GM13976 (cell line): ENCODE measurements at regions not wholly inside any gene's neighbourhood (a gene's known extent, or its start where the extent isn't known, plus 50 kb on each side); places are given as distances from the start of the nearest gene placed in this dataset.
A peak's percentile ranks its signal among the peaks of the same experiment; 100 is the strongest.

Experiments used
- DNase-seq: peaks from one replicate; pipeline ENCODE4 v3.0.0; 2012; ENCODE audit warnings: low spot score
- CTCF ChIP-seq: IDR thresholded peaks from 2 replicates; pipeline ENCODE4 v1.5.1; 2012; ENCODE audit warnings: borderline replicate concordance, mild to moderate bottlenecking; ENCODE audit not compliant: insufficient read depth; ENCODE audit errors: extremely low read depth, missing control alignments, control extremely low read depth
- in situ Hi-C: fragments of 300-500 bp; cut with MboI; formaldehyde crosslinking; loops from one replicate; pipeline ENCODE4 v1.12.0; 2022; ENCODE audit warnings: low sequenced_read_pairs, mixed read lengths, inconsistent platforms; ENCODE audit not compliant: unreplicated experiment

DNA sequence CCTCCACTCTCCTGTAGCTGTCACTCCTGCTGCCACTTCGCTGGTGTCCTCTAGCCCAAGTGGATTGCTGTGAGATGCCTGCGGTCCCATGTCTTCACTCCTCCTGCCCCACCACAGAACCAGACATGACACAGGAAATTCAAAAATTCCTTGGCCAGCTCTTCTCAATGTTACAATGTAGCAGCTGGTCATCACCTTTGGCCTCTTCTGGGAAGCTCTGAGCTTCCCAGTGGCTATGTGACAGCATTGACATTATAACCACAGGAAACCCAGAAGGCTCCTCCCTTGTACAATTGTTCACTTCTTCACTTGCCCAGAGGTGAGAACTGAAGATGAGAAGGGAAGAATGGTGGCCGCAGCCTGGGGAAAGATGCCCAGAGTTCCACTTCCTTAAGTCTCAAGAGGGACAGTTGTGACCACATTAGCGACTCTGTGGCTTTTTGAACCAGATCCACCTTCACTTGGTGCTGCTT, 76.1 kb upstream of the NAA20 start:
- in situ Hi-C loops: no loop called here
- TF ChIP-seq CTCF: no peak
- DNase-seq: no peak

DNA sequence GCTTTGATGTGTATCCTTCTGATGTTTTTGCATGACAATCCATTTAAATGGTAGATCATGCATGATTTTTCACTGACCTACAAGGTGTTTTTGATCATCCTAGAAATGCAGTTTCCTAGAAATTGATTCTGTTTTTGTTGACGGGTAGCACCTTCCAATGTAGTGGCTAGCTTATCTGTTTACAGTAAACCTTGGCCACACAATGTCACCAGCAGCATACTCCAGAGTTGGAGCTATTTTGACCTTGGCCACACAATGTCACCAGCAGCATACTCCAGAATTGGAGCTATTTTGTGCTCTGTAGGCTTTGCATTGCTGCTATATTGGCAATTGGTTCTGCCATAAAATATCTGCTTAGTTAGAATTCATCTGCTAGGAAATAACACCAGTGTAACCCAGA, 74.6 kb upstream of the NAA20 start:
- no peak for TF ChIP-seq CTCF
- no peak for DNase-seq
- in situ Hi-C loops: no loop called here

GRCh38 chr20:19943061-19943521, 74.1 kb upstream of the NAA20 start:
- in situ Hi-C loops: no loop called here
- no peak for DNase-seq
- no peak for TF ChIP-seq CTCF

- no peak for TF ChIP-seq CTCF
- DNase-seq: peak; percentile 57
- in situ Hi-C loops: no loop called here
Measured at GRCh38 chr20:19944772-19945459, 72.2 kb upstream of the NAA20 start.

DNA sequence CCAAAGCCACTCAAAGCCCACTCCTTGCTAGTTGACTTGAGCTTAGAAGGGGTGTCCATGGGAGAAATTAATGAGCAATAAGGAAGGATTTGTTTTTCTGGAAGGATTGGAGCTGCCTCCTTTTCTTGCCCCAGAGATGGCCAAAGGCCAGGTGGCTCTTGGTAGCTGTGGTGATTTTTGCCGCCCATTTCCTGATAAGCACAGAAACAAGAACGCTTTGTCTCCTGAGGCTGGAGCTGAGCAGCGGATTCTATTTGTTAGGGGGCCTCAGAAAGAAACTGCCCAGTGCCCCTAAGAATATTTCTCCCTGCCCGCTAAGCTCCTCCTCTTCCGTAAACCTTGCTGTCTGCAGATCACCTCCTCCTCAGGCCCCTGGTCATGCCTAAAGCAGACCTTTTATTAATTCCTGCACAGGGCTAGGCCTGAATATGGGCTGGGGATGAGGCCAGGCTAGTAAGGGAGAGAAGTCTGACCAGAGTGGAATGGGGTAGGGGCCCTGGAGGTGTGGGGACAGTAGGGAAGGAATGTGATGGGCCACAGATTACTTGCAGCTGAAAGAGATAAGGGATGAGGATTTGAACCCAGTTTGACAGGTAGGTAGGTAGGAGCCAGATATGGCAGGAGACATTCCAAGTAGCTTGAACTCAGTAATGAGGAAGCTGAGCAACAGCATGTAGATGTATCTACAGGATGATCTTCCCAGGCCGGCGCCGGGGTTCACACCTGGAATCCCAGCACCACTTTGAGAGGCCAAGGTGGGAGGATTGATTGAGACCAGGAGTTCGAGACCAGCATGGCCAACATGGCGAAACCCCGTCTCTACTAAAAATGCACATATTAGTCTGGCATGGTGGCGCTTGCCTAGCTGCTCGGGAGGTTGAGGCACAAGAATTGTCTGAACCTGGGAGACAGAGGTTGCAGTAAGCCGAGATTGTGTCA, 71.2 kb upstream of the NAA20 start:
- no peak for DNase-seq
- TF ChIP-seq CTCF: no peak
- in situ Hi-C loops: no loop called here

DNA sequence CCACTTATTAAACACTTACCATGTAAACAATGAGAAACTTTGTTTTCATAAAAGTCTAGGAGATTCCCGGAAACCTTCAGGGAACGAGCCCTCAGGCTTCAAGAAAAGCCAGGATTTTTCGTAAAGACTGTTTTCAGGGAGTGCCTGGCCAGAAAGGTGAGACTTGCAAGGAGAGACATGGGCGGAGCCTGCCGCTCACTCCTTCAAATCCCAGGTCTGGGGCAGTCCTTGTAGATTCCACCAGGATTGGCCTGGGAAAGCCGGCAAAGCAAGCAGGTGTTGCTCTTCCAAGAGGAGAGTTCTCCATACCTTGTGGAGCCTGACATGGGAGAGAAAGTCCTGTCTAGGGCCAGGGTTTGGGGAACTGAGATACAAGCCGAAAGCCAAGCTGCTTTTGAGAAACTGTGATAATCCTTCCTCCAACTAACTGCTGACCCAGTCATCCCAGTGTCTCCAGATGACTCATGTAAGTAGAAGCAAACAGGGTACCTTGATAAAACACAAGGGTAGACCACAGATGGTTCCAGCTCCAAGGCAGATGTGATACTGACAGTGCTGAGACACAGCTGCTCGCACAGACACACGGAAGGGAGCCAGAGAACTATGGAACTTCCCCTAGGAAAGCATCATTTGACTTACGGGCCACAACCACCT, 69.4 kb upstream of the NAA20 start:
- in situ Hi-C loops: no loop called here
- peak; percentile 62 for DNase-seq
- TF ChIP-seq CTCF: no peak
